IMR-90 (cell line): ENCODE measurements at regions not wholly inside any gene's neighbourhood (a gene's known extent, or its start where the extent isn't known, plus 50 kb on each side); places are given as distances from the start of the nearest gene placed in this dataset.

ENCODE experiments used
- ATAC-seq: fragments of 200-7000 bp; cut with Tn5 transposase; 2 replicates; pipeline ENCODE4 v1.9.1; 2020; ENCODE audit warnings: low read depth, mild to moderate bottlenecking, moderate library complexity
- BruUV-seq: library from RNA; stranded (reverse); fragments of 400-500 nt; replicated peaks from 2 replicates; lab custom pipeline; 2021; lab: Mats Ljungman, UMichigan
- CTCF ChIA-PET: fragments of 300-600 bp; formaldehyde crosslinking; extraction: SDS; loops from one replicate; lab custom pipeline; 2021; ENCODE audit warnings: antibody characterized with exemption; lab: Yijun Ruan, JAX
- POLR2A ChIA-PET: fragments of 300-600 bp; sonication (Branson Sonifier 250); formaldehyde crosslinking; loops from one replicate; lab custom pipeline; 2022; ENCODE audit warnings: antibody characterized with exemption; ENCODE audit not compliant: unreplicated experiment; lab: Charles Lee
- DNase-seq: peaks from one replicate; pipeline ENCODE4 v3.0.0; 2013
- H2AFZ ChIP-seq: replicated peaks from 2 replicates; pipeline ENCODE3; 2013; ENCODE audit warnings: low read length, mild to moderate bottlenecking; ENCODE audit not compliant: poor library complexity
- H2AK5ac ChIP-seq: 2 replicates; pipeline ENCODE4 v1.6.1; 2013; ENCODE audit warnings: low read depth, low read length, inconsistent platforms
- H2AK9ac ChIP-seq: replicated peaks from 2 replicates; pipeline ENCODE3; 2013; ENCODE audit warnings: mild to moderate bottlenecking, low read depth, low read length, moderate library complexity; ENCODE audit not compliant: poor library complexity
- H2BK120ac ChIP-seq: 2 replicates; pipeline ENCODE4 v1.6.1; 2013; ENCODE audit warnings: low read depth, low read length, inconsistent platforms
- H2BK15ac ChIP-seq: 3 replicates; pipeline ENCODE4 v1.6.1; 2013; ENCODE audit warnings: low read depth, low read length, inconsistent platforms
- H2BK20ac ChIP-seq: 2 replicates; pipeline ENCODE4 v1.6.1; 2013; ENCODE audit warnings: low read depth, mild to moderate bottlenecking, inconsistent platforms, low read length, moderate library complexity
- H2BK5ac ChIP-seq: 2 replicates; pipeline ENCODE4 v1.6.1; 2013; ENCODE audit warnings: mild to moderate bottlenecking, low read depth, low read length, inconsistent platforms; ENCODE audit not compliant: poor library complexity, severe bottlenecking
- H3K14ac ChIP-seq: replicated peaks from 2 replicates; pipeline ENCODE4 v1.6.1; 2013; ENCODE audit warnings: low read depth, low read length, inconsistent platforms
- H3K18ac ChIP-seq: 2 replicates; pipeline ENCODE4 v1.6.1; 2013; ENCODE audit warnings: low read depth, low read length, control low read depth
- H3K23ac ChIP-seq: 2 replicates; pipeline ENCODE4 v1.6.1; 2013; ENCODE audit warnings: low read depth, low read length, inconsistent platforms
- H3K27ac ChIP-seq: 2 replicates; pipeline ENCODE4 v1.5.1; 2013; ENCODE audit warnings: mild to moderate bottlenecking, control low read depth, low read length; ENCODE audit not compliant: insufficient read depth
- H3K27me3 ChIP-seq: 2 replicates; pipeline ENCODE4 v1.6.1; 2013; ENCODE audit warnings: low read length; ENCODE audit not compliant: control insufficient read depth, insufficient read depth
- H3K36me3 ChIP-seq: 2 replicates; pipeline ENCODE4 v1.6.1; 2013; ENCODE audit warnings: low read length, mixed read lengths; ENCODE audit not compliant: control insufficient read depth, insufficient read depth
- H3K4ac ChIP-seq: 2 replicates; pipeline ENCODE4 v1.6.1; 2013; ENCODE audit warnings: low read depth, low read length, inconsistent platforms
- H3K4me1 ChIP-seq: 2 replicates; pipeline ENCODE4 v1.6.1; 2013; ENCODE audit warnings: low read length, mixed read lengths; ENCODE audit not compliant: control insufficient read depth, insufficient read depth
- H3K4me2 ChIP-seq: 2 replicates; pipeline ENCODE4 v1.6.1; 2013; ENCODE audit warnings: low read depth, mild to moderate bottlenecking, control low read depth, low read length, moderate library complexity
- H3K4me3 ChIP-seq: 2 replicates; pipeline ENCODE4 v1.5.1; 2013; ENCODE audit warnings: low read depth, mild to moderate bottlenecking, control low read depth, low read length, moderate library complexity; ENCODE audit not compliant: insufficient read depth
- H3K56ac ChIP-seq: 2 replicates; pipeline ENCODE4 v1.6.1; 2013; ENCODE audit warnings: low read length, inconsistent platforms; ENCODE audit not compliant: insufficient read depth; ENCODE audit errors: extremely low read depth
- H3K79me1 ChIP-seq, 2 experiments: 2 replicates each; pipeline ENCODE4 v1.6.1; 2013; ENCODE audit warnings: low read length in 2 of 2, inconsistent platforms in 1 of 2, low read depth in 1 of 2
- H3K9ac ChIP-seq: 2 replicates; pipeline ENCODE4 v1.6.1; 2013; ENCODE audit warnings: low read depth, low read length, control low read depth
- H3K9me1 ChIP-seq: 2 replicates; pipeline ENCODE4 v1.6.1; 2013; ENCODE audit warnings: low read length, inconsistent platforms; ENCODE audit not compliant: insufficient read depth
- H3K9me3 ChIP-seq: 2 replicates; pipeline ENCODE4 v1.6.1; 2013; ENCODE audit warnings: low read length; ENCODE audit not compliant: control insufficient read depth, insufficient read depth
- H4K20me1 ChIP-seq: 2 replicates; pipeline ENCODE4 v1.6.1; 2013; ENCODE audit warnings: low read length, inconsistent platforms; ENCODE audit not compliant: insufficient read depth
- H4K5ac ChIP-seq: 2 replicates; pipeline ENCODE4 v1.6.1; 2013; ENCODE audit warnings: mild to moderate bottlenecking, low read depth, low read length, control low read depth
- H4K8ac ChIP-seq, 2 experiments: 2 replicates each; pipeline ENCODE4 v1.6.1; 2013; ENCODE audit warnings: low read depth in 2 of 2, low read length in 2 of 2, control low read depth in 1 of 2, inconsistent platforms in 1 of 2
- H4K91ac ChIP-seq: 2 replicates; pipeline ENCODE4 v1.6.1; 2013; ENCODE audit warnings: low read depth, low read length, inconsistent platforms; ENCODE audit not compliant: insufficient read depth
- CEBPB ChIP-seq: IDR thresholded peaks from 2 replicates; pipeline ENCODE4 v1.6.1; 2012; ENCODE audit warnings: low read depth, low read length, improper control_type of control experiment
- CHD1 ChIP-seq: IDR thresholded peaks from 2 replicates; pipeline ENCODE4 v1.6.1; 2012; ENCODE audit warnings: low read depth, low read length, improper control_type of control experiment
- CTCF ChIP-seq: conservative IDR thresholded peaks from 2 replicates; pipeline ENCODE4 v1.5.1; 2012; ENCODE audit warnings: mild to moderate bottlenecking, low read depth, low read length, improper control_type of control experiment
- ELK1 ChIP-seq: fragments of 150-350 bp; IDR thresholded peaks from 2 replicates; pipeline ENCODE4 v1.6.1; 2016; ENCODE audit warnings: low read depth, mild to moderate bottlenecking, low read length, moderate library complexity, borderline replicate concordance
- FOS ChIP-seq: fragments of 150-350 bp; IDR thresholded peaks from 2 replicates; pipeline ENCODE4 v1.6.1; 2016; ENCODE audit warnings: low read depth, low read length
- MAFK ChIP-seq: IDR thresholded peaks from 2 replicates; pipeline ENCODE4 v1.6.1; 2012; ENCODE audit warnings: low read depth, low read length, improper control_type of control experiment
- MXI1 ChIP-seq: IDR thresholded peaks from 2 replicates; pipeline ENCODE4 v1.6.1; 2012; ENCODE audit warnings: low read depth, mild to moderate bottlenecking, low read length, moderate library complexity, borderline replicate concordance
- NFE2L2 ChIP-seq: fragments of 150-350 bp; IDR thresholded peaks from 2 replicates; pipeline ENCODE4 v1.6.1; 2016; ENCODE audit warnings: low read depth, mild to moderate bottlenecking, low read length
- POLR2A ChIP-seq: IDR thresholded peaks from 2 replicates; pipeline ENCODE4 v1.6.1; 2012; ENCODE audit warnings: mild to moderate bottlenecking, low read depth, low read length
- RCOR1 ChIP-seq: IDR thresholded peaks from 2 replicates; pipeline ENCODE4 v1.6.1; 2012; ENCODE audit warnings: mild to moderate bottlenecking, low read length, improper control_type of control experiment; ENCODE audit not compliant: insufficient replicate concordance
- RFX5 ChIP-seq: IDR thresholded peaks from 2 replicates; pipeline ENCODE4 v1.8.0; 2012; ENCODE audit warnings: low read depth, mild to moderate bottlenecking, low read length, moderate library complexity
- SMC3 ChIP-seq: fragments of 150-350 bp; IDR thresholded peaks from 2 replicates; pipeline ENCODE4 v1.6.1; 2016; ENCODE audit warnings: low read depth, mild to moderate bottlenecking, antibody characterized with exemption, low read length, moderate library complexity
- WGBS, 2 experiments: methylation state at CpG; one replicate each; pipeline versions ENCODE4 v1.1.5 to v1.1.7; 2013; ENCODE audit warnings: missing lambda C conversion rate in 2 of 2; ENCODE audit not compliant: insufficient read length in 1 of 2; ENCODE audit errors: extremely low coverage in 2 of 2; 5-methylcytosine and 5-hydroxymethylcytosine counted together
- dilution Hi-C: fragments of 300-500 bp; cut with HindIII; formaldehyde crosslinking; loops from one replicate; pipeline ENCODE4 v1.14.3; 2018; ENCODE audit warnings: low sequenced_read_pairs; ENCODE audit not compliant: unreplicated experiment
- in situ Hi-C: fragments of 300-500 bp; cut with MboI; formaldehyde crosslinking; loops from 3 replicates; pipeline ENCODE4 v1.14.3; 2019; ENCODE audit warnings: low sequenced_read_pairs, inconsistent platforms, mixed read lengths
- intact Hi-C: fragments of 100-400 bp; cut with micrococcal nuclease; formaldehyde crosslinking; loops from 2 replicates; pipeline ENCODE4 v1.10.0; 2022

GRCh38 chr20:48392407-48393310 is 435.1 kb downstream of the PREX1 start:
- CTCF ChIA-PET: interaction anchor here (0.5 kb wide), 1 partner anchor 498 kb away, joined by 5 read pairs; no protein-coding TSS in a partner anchor
- H2BK120ac ChIP-seq: no peak overlapping the region
- POLR2A ChIA-PET: no interaction called here

More at GRCh38 chr20:48392407-48393310, 435.1 kb downstream of the PREX1 start:
- WGBS, 2 experiments: 84% methylated on average over 7 of the region's 13 CpGs; no CpG with 5 or more reads in 1 of the 2 experiments
- ATAC-seq (no peak), DNase-seq (no peak)
- Histone ChIP-seq H2BK15ac (no peak overlapping the region), H3K27ac (no peak overlapping the region), H3K79me1 (no peaks in the 10 kb centered on the region), H3K4me3 (no peak overlapping the region), H3K9me3 (no peaks in the 10 kb centered on the region), H4K5ac (no peak overlapping the region), H4K91ac (no peak overlapping the region), H3K27me3 (peaks cover 12% of the 10 kb centered on the region), H3K9me1 (no peaks in the 10 kb centered on the region), H3K18ac (no peak overlapping the region), H3K36me3 (no peaks in the 10 kb centered on the region), H2BK5ac (no peak overlapping the region), H4K20me1 (no peaks in the 10 kb centered on the region), H2BK20ac (no peak overlapping the region), H3K56ac (no peak overlapping the region), H3K4ac (no peak overlapping the region), H4K8ac (no peak overlapping the region), H3K23ac (no peak overlapping the region), H2AK5ac (no peak overlapping the region), H3K4me2 (no peak overlapping the region), H3K14ac (no peak overlapping the region), H2AFZ (no peak overlapping the region), H3K9ac (no peak overlapping the region), H3K4me1 (no peaks in the 10 kb centered on the region; the same call in 1 of the 2 replicates), H2AK9ac (no peak overlapping the region)
- intact Hi-C loops: no loop called here
- dilution Hi-C loops: no loop called here
- no TSS peak for BruUV-seq
- TF ChIP-seq POLR2A (no peak), NFE2L2 (no peak), CTCF (no peak), SMC3 (no peak), MXI1 (no peak), ELK1 (no peak), CHD1 (no peak), MAFK (no peak), FOS (no peak), CEBPB (no peak), RCOR1 (no peak), RFX5 (no peak)
- in situ Hi-C loops: no loop called here
